IPS-18c (cell line): ENCODE measurements at regions not wholly inside any gene's neighbourhood (a gene's known extent, or its start where the extent isn't known, plus 50 kb on each side); places are given as distances from the start of the nearest gene placed in this dataset.
"Not testable (repeated sequence)": the region's sequence is repeated elsewhere in the genome, so short reads cannot be mapped to it uniquely, and the experiment has no call there.

ENCODE experiments used
- H3K4me3 ChIP-seq: 2 replicates; pipeline ENCODE4 v1.7.0; 2013; ENCODE audit warnings: low read depth, mild to moderate bottlenecking, low read length, moderate library complexity; ENCODE audit not compliant: insufficient read depth
- H3K9me3 ChIP-seq: one replicate; pipeline ENCODE4 v1.6.1; 2013; ENCODE audit warnings: mild to moderate bottlenecking, low read length, moderate library complexity; ENCODE audit not compliant: control insufficient read depth, insufficient read depth

GRCh38 chr12:127930122-127930521 is 336.8 kb upstream of the TMEM132C start:
- Histone ChIP-seq H3K9me3 (no peaks in the 10 kb centered on the region), H3K4me3 (no peak overlapping the region)

GRCh38 chr12:127934409-127934808 is 332.6 kb upstream of the TMEM132C start:
- Histone ChIP-seq H3K4me3 (no peak overlapping the region), H3K9me3 (no peaks in the 10 kb centered on the region)

- H3K9me3 ChIP-seq = no peaks in the 10 kb centered on the region
- no peak overlapping the region for H3K4me3 ChIP-seq
Measured at GRCh38 chr12:127936463-127936862, 330.5 kb upstream of the TMEM132C start.

- no peak overlapping the region for H3K4me3 ChIP-seq
- no peaks in the 10 kb centered on the region for H3K9me3 ChIP-seq
Measured at GRCh38 chr12:127941332-127941731, 325.6 kb upstream of the TMEM132C start.

GRCh38 chr12:127942981-127943380 is 324.0 kb upstream of the TMEM132C start:
- H3K9me3 ChIP-seq = no peaks in the 10 kb centered on the region

GRCh38 chr12:127943481-127944210 is 323.3 kb upstream of the TMEM132C start:
- H3K9me3 ChIP-seq = no peaks in the 10 kb centered on the region

More at GRCh38 chr12:127942981-127943380, 324.0 kb upstream of the TMEM132C start:
- no peak overlapping the region for H3K4me3 ChIP-seq

GRCh38 chr12:127944211-127944899 is 322.6 kb upstream of the TMEM132C start:
- Histone ChIP-seq H3K9me3 (no peaks in the 10 kb centered on the region), H3K4me3 (no peak overlapping the region)

More at GRCh38 chr12:127943481-127944210, 323.3 kb upstream of the TMEM132C start:
- H3K4me3 ChIP-seq = no peak overlapping the region

- H3K4me3 ChIP-seq = no peak overlapping the region
- H3K9me3 ChIP-seq = no peaks in the 10 kb centered on the region
Measured at GRCh38 chr12:127957001-127957660, 309.8 kb upstream of the TMEM132C start.

GRCh38 chr12:127962303-127962702 is 304.7 kb upstream of the TMEM132C start:
- Histone ChIP-seq H3K9me3 (no peaks in the 10 kb centered on the region), H3K4me3 (no peak overlapping the region)

- Histone ChIP-seq H3K9me3 (no peaks in the 10 kb centered on the region), H3K4me3 (no peak overlapping the region)
Measured at GRCh38 chr12:127963933-127964332, 303.0 kb upstream of the TMEM132C start.

- Histone ChIP-seq H3K4me3 (no peak overlapping the region), H3K9me3 (no peaks in the 10 kb centered on the region)
Measured at GRCh38 chr12:127964717-127965116, 302.3 kb upstream of the TMEM132C start.

GRCh38 chr12:127966331-127966730 is 300.6 kb upstream of the TMEM132C start:
- H3K4me3 ChIP-seq = no peak overlapping the region
- H3K9me3 ChIP-seq = no peaks in the 10 kb centered on the region

- H3K4me3 ChIP-seq = no peak overlapping the region
Measured at GRCh38 chr12:127970491-127970890, 296.5 kb upstream of the TMEM132C start.

GRCh38 chr12:127980585-127980984 is 286.4 kb upstream of the TMEM132C start:
- H3K9me3 ChIP-seq = no peaks in the 10 kb centered on the region
- no peak overlapping the region for H3K4me3 ChIP-seq

More at GRCh38 chr12:127970491-127970890, 296.5 kb upstream of the TMEM132C start:
- no peaks in the 10 kb centered on the region for H3K9me3 ChIP-seq

GRCh38 chr12:127981875-127982274 is 285.1 kb upstream of the TMEM132C start:
- no peak overlapping the region for H3K4me3 ChIP-seq
- H3K9me3 ChIP-seq = no peaks in the 10 kb centered on the region

- H3K9me3 ChIP-seq, H3K4me3 ChIP-seq: not testable (repeated sequence)
Measured at GRCh38 chr12:127983213-127983791, 283.7 kb upstream of the TMEM132C start.

GRCh38 chr12:127984386-127985055 is 282.4 kb upstream of the TMEM132C start:
- no peak overlapping the region for H3K4me3 ChIP-seq

More at GRCh38 chr12:127984386-127985055, 282.4 kb upstream of the TMEM132C start:
- no peaks in the 10 kb centered on the region for H3K9me3 ChIP-seq
